Liver (tissue), 3 donors: ENCODE measurements at regions not wholly inside any gene's neighbourhood (a gene's known extent, or its start where the extent isn't known, plus 50 kb on each side); places are given as distances from the start of the nearest gene placed in this dataset.

Experiments
- CTCF ChIP-seq: fragments of 150-350 bp; IDR thresholded peaks from 2 replicates; pipeline ENCODE4 v1.5.1; 2017; ENCODE audit warnings: improper control_type of control experiment, low read depth, low read length; ENCODE audit not compliant: missing input control
- HNF4G ChIP-seq: IDR thresholded peaks from 2 replicates; pipeline ENCODE4 v1.6.1; 2016; ENCODE audit warnings: antibody characterized with exemption
- NR2F2 ChIP-seq: IDR thresholded peaks from 2 replicates; pipeline ENCODE4 v1.6.1; 2016; ENCODE audit warnings: antibody characterized with exemption
- RAD21 ChIP-seq, 2 donors: IDR thresholded peaks; 2 replicates each; pipeline ENCODE4 v1.6.1; 2016; ENCODE audit warnings: antibody characterized with exemption in 2 of 2, mild to moderate bottlenecking in 2 of 2
- REST ChIP-seq: IDR thresholded peaks from 2 replicates; pipeline ENCODE4 v1.6.1; 2016; ENCODE audit warnings: antibody characterized with exemption, mild to moderate bottlenecking
- RXRA ChIP-seq, 2 donors: IDR thresholded peaks; 2 replicates each; pipeline ENCODE4 v1.6.1; 2017 to 2018; ENCODE audit warnings: antibody characterized with exemption in 2 of 2, mild to moderate bottlenecking in 1 of 2
- SP1 ChIP-seq: IDR thresholded peaks from 2 replicates; pipeline ENCODE4 v1.6.1; 2018; ENCODE audit warnings: antibody characterized with exemption, mild to moderate bottlenecking
- YY1 ChIP-seq: IDR thresholded peaks from 2 replicates; pipeline ENCODE4 v1.6.1; 2016; ENCODE audit warnings: antibody characterized with exemption, mild to moderate bottlenecking
- donor health status: healthy.
- donor health status: healthy.

GRCh38 chr2:212752730-212753351, 214.2 kb upstream of the ERBB4 start:
- TF ChIP-seq CTCF (no peak), NR2F2 (no peak), YY1 (no peak), SP1 (no peak), HNF4G (no peak), RXRA (IDR thresholded peaks at IDR 0.05) (no peak), RAD21 (IDR thresholded peaks at IDR 0.05) (no peak), REST (no peak)
